WTC11 (cell line): ENCODE measurements at regions not wholly inside any gene's neighbourhood (a gene's known extent, or its start where the extent isn't known, plus 50 kb on each side); places are given as distances from the start of the nearest gene placed in this dataset.

ENCODE experiments used
- ATAC-seq: fragments of 200-7000 bp; cut with Tn5 transposase; 2 replicates; pipeline ENCODE4 v1.10.0; 2021; ENCODE audit warnings: mild to moderate bottlenecking, moderate library complexity
- CTCF ChIA-PET: fragments of 300-600 bp; sonication (Branson Sonifier 250); formaldehyde crosslinking; loops from one replicate; lab custom pipeline; 2021; ENCODE audit warnings: antibody characterized with exemption; lab: Charles Lee
- POLR2A ChIA-PET: fragments of 350-600 bp; sonication (Branson Sonifier 250); formaldehyde crosslinking; loops from one replicate; lab custom pipeline; 2021; ENCODE audit warnings: antibody characterized with exemption; lab: Charles Lee
- DNase-seq: peaks from one replicate; pipeline ENCODE4 v3.0.0; 2021; ENCODE audit warnings: low spot score
- H3K27ac Mint-ChIP-seq: 2 replicates; pipeline ENCODE4 v1.8.0; 2021; ENCODE audit warnings: mixed read lengths
- H3K27me3 Mint-ChIP-seq: 2 replicates; pipeline ENCODE4 v1.8.0; 2021; ENCODE audit warnings: low read depth, mild to moderate bottlenecking, moderate library complexity, mixed read lengths
- H3K36me3 Mint-ChIP-seq: 2 replicates; pipeline ENCODE4 v1.8.0; 2021; ENCODE audit warnings: mixed read lengths
- H3K4me1 Mint-ChIP-seq: 2 replicates; pipeline ENCODE4 v1.8.0; 2022; ENCODE audit warnings: mixed read lengths
- H3K4me3 Mint-ChIP-seq: 2 replicates; pipeline ENCODE4 v1.8.0; 2021; ENCODE audit warnings: mild to moderate bottlenecking, moderate library complexity, mixed read lengths
- H3K9me3 Mint-ChIP-seq: 2 replicates; pipeline ENCODE4 v1.8.0; 2021; ENCODE audit warnings: mixed read lengths
- CREM ChIP-seq: sonication (generic); formaldehyde crosslinking; IDR thresholded peaks from 2 replicates; pipeline ENCODE4 v1.8.1; 2022; ENCODE audit warnings: mild to moderate bottlenecking, missing genetic modification reagents, moderate library complexity
- ETV6 ChIP-seq: sonication (generic); formaldehyde crosslinking; IDR thresholded peaks from 2 replicates; pipeline ENCODE4 v1.8.1; 2022; ENCODE audit warnings: mild to moderate bottlenecking, missing genetic modification reagents
- FOXK1 ChIP-seq: sonication (generic); formaldehyde crosslinking; IDR thresholded peaks from 2 replicates; pipeline ENCODE4 v1.8.0; 2022; ENCODE audit warnings: mild to moderate bottlenecking, moderate library complexity, missing genetic modification reagents
- GABPB1 ChIP-seq: sonication (generic); formaldehyde crosslinking; IDR thresholded peaks from 2 replicates; pipeline ENCODE4 v1.8.1; 2023; ENCODE audit warnings: mild to moderate bottlenecking, missing genetic modification reagents
- GTF2I ChIP-seq: fragments of 250-450 bp; sonication (Bioruptor Pico); conservative IDR thresholded peaks from 2 replicates; pipeline ENCODE4 v1.4.0; 2021; ENCODE audit warnings: mild to moderate bottlenecking
- HMGXB4 ChIP-seq: sonication (generic); formaldehyde crosslinking; IDR thresholded peaks from 2 replicates; pipeline ENCODE4 v1.8.1; 2023; ENCODE audit warnings: mild to moderate bottlenecking, moderate library complexity, missing genetic modification reagents
- KAT7 ChIP-seq: sonication (generic); formaldehyde crosslinking; IDR thresholded peaks from 2 replicates; pipeline ENCODE4 v1.8.1; 2023; ENCODE audit warnings: missing genetic modification reagents, mild to moderate bottlenecking, borderline replicate concordance
- MYBL2 ChIP-seq: sonication (generic); formaldehyde crosslinking; IDR thresholded peaks from 2 replicates; pipeline ENCODE4 v1.8.1; 2023; ENCODE audit warnings: mild to moderate bottlenecking, moderate library complexity, missing genetic modification reagents
- NFYB ChIP-seq: sonication (generic); formaldehyde crosslinking; conservative IDR thresholded peaks from 2 replicates; pipeline ENCODE4 v1.8.0; 2022; ENCODE audit warnings: low read depth, missing genetic modification reagents
- RELA ChIP-seq: sonication (generic); formaldehyde crosslinking; IDR thresholded peaks from 2 replicates; pipeline ENCODE4 v1.8.1; 2022; ENCODE audit warnings: missing genetic modification reagents, mild to moderate bottlenecking, borderline replicate concordance
- SP1 ChIP-seq: sonication (generic); formaldehyde crosslinking; conservative IDR thresholded peaks from 2 replicates; pipeline ENCODE4 v1.8.1; 2022; ENCODE audit warnings: missing genetic modification reagents
- TEAD1 ChIP-seq: sonication (generic); formaldehyde crosslinking; IDR thresholded peaks from 2 replicates; pipeline ENCODE4 v1.8.0; 2022; ENCODE audit warnings: mild to moderate bottlenecking, missing genetic modification reagents
- ZBTB21 ChIP-seq: sonication (generic); formaldehyde crosslinking; IDR thresholded peaks from 2 replicates; pipeline ENCODE4 v1.8.1; 2023; ENCODE audit warnings: mild to moderate bottlenecking, missing genetic modification reagents, borderline replicate concordance
- ZNF396 ChIP-seq: fragments of 250-450 bp; sonication (Bioruptor Pico); IDR thresholded peaks from 2 replicates; pipeline ENCODE4 v1.8.0; 2021; ENCODE audit warnings: mild to moderate bottlenecking, moderate library complexity, borderline replicate concordance
- ZNF423 ChIP-seq: fragments of 250-450 bp; sonication (Bioruptor Pico); IDR thresholded peaks from 2 replicates; pipeline ENCODE4 v2.1.2; 2022; ENCODE audit warnings: mild to moderate bottlenecking, moderate library complexity
- ZNF671 ChIP-seq: fragments of 250-450 bp; sonication (Bioruptor Pico); IDR thresholded peaks from 2 replicates; pipeline ENCODE4 v1.8.0; 2021; ENCODE audit warnings: mild to moderate bottlenecking
- ZSCAN18 ChIP-seq: fragments of 250-450 bp; sonication (Bioruptor Pico); IDR thresholded peaks from 2 replicates; pipeline ENCODE4 v2.1.2; 2022; ENCODE audit warnings: mild to moderate bottlenecking, moderate library complexity
- TF ChIP-seq, protein P1 (sequence below): sonication (generic); formaldehyde crosslinking; IDR thresholded peaks from 2 replicates; pipeline ENCODE4 v1.8.1; 2023; ENCODE audit warnings: mild to moderate bottlenecking, missing genetic modification reagents
- TF ChIP-seq, protein P2 (sequence below): sonication (generic); formaldehyde crosslinking; conservative IDR thresholded peaks from 2 replicates; pipeline ENCODE4 v1.8.1; 2023; ENCODE audit warnings: mild to moderate bottlenecking, low read depth, missing genetic modification reagents, moderate library complexity
- TF ChIP-seq, protein P3 (sequence below): fragments of 250-450 bp; sonication (Bioruptor Pico); IDR thresholded peaks from 2 replicates; pipeline ENCODE4 v1.9.0; 2021; ENCODE audit warnings: moderate library complexity, mild to moderate bottlenecking, inconsistent platforms, borderline replicate concordance
- TF ChIP-seq, protein P4 (sequence below): fragments of 250-450 bp; sonication (Bioruptor Pico); IDR thresholded peaks from 2 replicates; pipeline ENCODE4 v1.9.0; 2021; ENCODE audit warnings: mild to moderate bottlenecking, borderline replicate concordance

DNA sequence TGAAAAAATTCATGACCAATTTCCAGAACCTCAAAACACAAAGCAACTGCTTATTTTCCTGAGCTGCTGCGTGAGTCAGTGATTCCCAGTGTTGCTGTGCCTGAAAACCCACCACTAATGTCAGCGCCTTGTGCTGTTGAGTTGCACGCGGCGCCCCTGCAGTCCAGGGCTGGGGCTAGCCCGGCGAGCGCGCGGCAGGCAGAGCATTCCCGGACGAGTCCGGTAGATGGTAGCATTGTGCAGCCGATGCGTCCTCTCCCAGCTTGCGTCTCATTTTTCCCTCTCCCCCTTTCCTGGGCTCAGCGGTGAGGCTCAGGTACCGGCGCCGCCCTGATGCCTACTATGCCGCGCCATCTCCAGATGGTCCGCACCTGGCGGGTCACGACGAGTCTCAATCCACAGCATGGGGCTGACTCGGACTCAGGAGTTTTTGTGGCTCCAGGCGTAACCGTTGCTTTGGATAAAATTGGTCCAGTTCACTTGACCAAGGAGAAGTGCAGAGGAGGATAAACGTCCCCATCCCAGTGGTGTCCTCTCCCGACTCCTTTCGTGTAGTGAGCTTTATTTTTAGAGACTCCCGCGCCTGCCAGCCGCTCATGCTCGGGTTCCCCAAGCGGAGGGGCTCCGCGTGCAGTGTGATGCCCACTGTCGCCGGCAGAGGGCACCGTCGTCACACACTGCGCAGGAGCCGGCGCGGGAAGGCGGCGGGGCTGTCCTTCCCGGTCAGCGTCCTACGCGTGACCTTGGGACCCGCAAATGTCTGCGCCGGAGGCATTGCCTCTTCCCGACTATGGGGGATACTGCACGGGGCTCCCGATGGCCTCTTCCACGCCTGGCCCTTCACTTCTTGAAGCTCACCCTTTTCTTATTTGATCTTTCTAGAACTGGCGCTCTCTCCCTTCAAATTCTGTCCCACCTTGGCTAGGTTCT is 53.6 kb upstream of the IGFBP7 start (continued):
- TF ChIP-seq, protein P1, sequence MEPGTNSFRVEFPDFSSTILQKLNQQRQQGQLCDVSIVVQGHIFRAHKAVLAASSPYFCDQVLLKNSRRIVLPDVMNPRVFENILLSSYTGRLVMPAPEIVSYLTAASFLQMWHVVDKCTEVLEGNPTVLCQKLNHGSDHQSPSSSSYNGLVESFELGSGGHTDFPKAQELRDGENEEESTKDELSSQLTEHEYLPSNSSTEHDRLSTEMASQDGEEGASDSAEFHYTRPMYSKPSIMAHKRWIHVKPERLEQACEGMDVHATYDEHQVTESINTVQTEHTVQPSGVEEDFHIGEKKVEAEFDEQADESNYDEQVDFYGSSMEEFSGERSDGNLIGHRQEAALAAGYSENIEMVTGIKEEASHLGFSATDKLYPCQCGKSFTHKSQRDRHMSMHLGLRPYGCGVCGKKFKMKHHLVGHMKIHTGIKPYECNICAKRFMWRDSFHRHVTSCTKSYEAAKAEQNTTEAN (CRISPR knock-in tag): peak; percentile 21; the same call in 1 of the 2 replicates
- no peak for TF ChIP-seq ZNF396 (CRISPR knock-in tag)
- TF ChIP-seq MYBL2 (CRISPR knock-in tag): peak; percentile 68; the same call in 1 of the 2 replicates
- no peak for TF ChIP-seq ZSCAN18 (CRISPR knock-in tag)
- TF ChIP-seq HMGXB4 (CRISPR knock-in tag): peak; percentile 80
- 0 out of 2 replicates have a peak, but pooled peaks have one; percentile 46 for TF ChIP-seq ZBTB21
- peak; percentile 70 for TF ChIP-seq TEAD1 (CRISPR knock-in tag)
- TF ChIP-seq CREM (CRISPR knock-in tag): 0 out of 2 replicates have a peak, but pooled peaks have one; percentile 42
- TF ChIP-seq GTF2I: peak; percentile 60; the same call in 1 of the 2 replicates
- peak; percentile 69 for TF ChIP-seq SP1 (CRISPR knock-in tag)
- TF ChIP-seq, protein P2, sequence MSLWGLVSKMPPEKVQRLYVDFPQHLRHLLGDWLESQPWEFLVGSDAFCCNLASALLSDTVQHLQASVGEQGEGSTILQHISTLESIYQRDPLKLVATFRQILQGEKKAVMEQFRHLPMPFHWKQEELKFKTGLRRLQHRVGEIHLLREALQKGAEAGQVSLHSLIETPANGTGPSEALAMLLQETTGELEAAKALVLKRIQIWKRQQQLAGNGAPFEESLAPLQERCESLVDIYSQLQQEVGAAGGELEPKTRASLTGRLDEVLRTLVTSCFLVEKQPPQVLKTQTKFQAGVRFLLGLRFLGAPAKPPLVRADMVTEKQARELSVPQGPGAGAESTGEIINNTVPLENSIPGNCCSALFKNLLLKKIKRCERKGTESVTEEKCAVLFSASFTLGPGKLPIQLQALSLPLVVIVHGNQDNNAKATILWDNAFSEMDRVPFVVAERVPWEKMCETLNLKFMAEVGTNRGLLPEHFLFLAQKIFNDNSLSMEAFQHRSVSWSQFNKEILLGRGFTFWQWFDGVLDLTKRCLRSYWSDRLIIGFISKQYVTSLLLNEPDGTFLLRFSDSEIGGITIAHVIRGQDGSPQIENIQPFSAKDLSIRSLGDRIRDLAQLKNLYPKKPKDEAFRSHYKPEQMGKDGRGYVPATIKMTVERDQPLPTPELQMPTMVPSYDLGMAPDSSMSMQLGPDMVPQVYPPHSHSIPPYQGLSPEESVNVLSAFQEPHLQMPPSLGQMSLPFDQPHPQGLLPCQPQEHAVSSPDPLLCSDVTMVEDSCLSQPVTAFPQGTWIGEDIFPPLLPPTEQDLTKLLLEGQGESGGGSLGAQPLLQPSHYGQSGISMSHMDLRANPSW (CRISPR knock-in tag): 0 out of 2 replicates have a peak, but pooled peaks have one; percentile 15
- peak; percentile 63; the same call in 1 of the 2 replicates for TF ChIP-seq FOXK1
- no peak for TF ChIP-seq ZNF423

- no peak for DNase-seq
- no peak overlapping the region for H3K27ac Mint-ChIP-seq
- CTCF ChIA-PET: interaction anchor here (1.1 to 5.7 kb wide), 14 partner anchors 8 to 717 kb away, joined by 3 to 93 read pairs (median 6); no protein-coding TSS in a partner anchor
- peaks cover 24% of the 10 kb centered on the region for H3K9me3 Mint-ChIP-seq
- ATAC-seq: no peak
- peaks cover 34% of the 10 kb centered on the region for H3K27me3 Mint-ChIP-seq
- no peak overlapping the region for H3K4me3 Mint-ChIP-seq
- POLR2A ChIA-PET: interaction anchor here (1.8 kb wide), 1 partner anchor 125 kb away, joined by 5 read pairs; no protein-coding TSS in a partner anchor
- peaks cover 19% of the 10 kb centered on the region for H3K4me1 Mint-ChIP-seq
- peaks cover 14% of the 10 kb centered on the region for H3K36me3 Mint-ChIP-seq
- TF ChIP-seq RELA (CRISPR knock-in tag): no peak
- TF ChIP-seq KAT7: no peak
- TF ChIP-seq GABPB1 (CRISPR knock-in tag): no peak
- no peak for TF ChIP-seq GTF2I
- TF ChIP-seq ZSCAN18 (CRISPR knock-in tag): no peak
- TF ChIP-seq NFYB (CRISPR knock-in tag): no peak
- TF ChIP-seq, protein P3, sequence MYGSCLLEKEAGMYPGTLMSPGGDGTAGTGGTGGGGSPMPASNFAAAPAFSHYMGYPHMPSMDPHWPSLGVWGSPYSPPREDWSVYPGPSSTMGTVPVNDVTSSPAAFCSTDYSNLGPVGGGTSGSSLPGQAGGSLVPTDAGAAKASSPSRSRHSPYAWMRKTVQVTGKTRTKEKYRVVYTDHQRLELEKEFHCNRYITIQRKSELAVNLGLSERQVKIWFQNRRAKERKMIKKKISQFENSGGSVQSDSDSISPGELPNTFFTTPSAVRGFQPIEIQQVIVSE (CRISPR knock-in tag): no peak
- TF ChIP-seq ZNF671 (CRISPR knock-in tag): no peak
- no peak for TF ChIP-seq ETV6 (CRISPR knock-in tag)
- TF ChIP-seq, protein P4, sequence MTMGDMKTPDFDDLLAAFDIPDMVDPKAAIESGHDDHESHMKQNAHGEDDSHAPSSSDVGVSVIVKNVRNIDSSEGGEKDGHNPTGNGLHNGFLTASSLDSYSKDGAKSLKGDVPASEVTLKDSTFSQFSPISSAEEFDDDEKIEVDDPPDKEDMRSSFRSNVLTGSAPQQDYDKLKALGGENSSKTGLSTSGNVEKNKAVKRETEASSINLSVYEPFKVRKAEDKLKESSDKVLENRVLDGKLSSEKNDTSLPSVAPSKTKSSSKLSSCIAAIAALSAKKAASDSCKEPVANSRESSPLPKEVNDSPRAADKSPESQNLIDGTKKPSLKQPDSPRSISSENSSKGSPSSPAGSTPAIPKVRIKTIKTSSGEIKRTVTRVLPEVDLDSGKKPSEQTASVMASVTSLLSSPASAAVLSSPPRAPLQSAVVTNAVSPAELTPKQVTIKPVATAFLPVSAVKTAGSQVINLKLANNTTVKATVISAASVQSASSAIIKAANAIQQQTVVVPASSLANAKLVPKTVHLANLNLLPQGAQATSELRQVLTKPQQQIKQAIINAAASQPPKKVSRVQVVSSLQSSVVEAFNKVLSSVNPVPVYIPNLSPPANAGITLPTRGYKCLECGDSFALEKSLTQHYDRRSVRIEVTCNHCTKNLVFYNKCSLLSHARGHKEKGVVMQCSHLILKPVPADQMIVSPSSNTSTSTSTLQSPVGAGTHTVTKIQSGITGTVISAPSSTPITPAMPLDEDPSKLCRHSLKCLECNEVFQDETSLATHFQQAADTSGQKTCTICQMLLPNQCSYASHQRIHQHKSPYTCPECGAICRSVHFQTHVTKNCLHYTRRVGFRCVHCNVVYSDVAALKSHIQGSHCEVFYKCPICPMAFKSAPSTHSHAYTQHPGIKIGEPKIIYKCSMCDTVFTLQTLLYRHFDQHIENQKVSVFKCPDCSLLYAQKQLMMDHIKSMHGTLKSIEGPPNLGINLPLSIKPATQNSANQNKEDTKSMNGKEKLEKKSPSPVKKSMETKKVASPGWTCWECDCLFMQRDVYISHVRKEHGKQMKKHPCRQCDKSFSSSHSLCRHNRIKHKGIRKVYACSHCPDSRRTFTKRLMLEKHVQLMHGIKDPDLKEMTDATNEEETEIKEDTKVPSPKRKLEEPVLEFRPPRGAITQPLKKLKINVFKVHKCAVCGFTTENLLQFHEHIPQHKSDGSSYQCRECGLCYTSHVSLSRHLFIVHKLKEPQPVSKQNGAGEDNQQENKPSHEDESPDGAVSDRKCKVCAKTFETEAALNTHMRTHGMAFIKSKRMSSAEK (CRISPR knock-in tag): no peak
Observed at GRCh38 chr4:57162499-57163019, 52.4 kb upstream of the IGFBP7 start.
